ENCODE measurements at regions not wholly inside any gene's neighbourhood (a gene's known extent, or its start where the extent isn't known, plus 50 kb on each side); places are given as distances from the start of the nearest gene placed in this dataset.

GRCh38 chr17:15091825-15092224, 173.3 kb downstream of the PMP22 start:
- intact Hi-C loops (cut with DNase I; ENCODE audit: low total_unique reads): no loop called here
- H3K9me3 ChIP-seq: no peaks in the 10 kb centered on the region
- no peak for TF ChIP-seq POLR2A (IDR thresholded peaks at IDR 0.05)
- TF ChIP-seq, protein P1, sequence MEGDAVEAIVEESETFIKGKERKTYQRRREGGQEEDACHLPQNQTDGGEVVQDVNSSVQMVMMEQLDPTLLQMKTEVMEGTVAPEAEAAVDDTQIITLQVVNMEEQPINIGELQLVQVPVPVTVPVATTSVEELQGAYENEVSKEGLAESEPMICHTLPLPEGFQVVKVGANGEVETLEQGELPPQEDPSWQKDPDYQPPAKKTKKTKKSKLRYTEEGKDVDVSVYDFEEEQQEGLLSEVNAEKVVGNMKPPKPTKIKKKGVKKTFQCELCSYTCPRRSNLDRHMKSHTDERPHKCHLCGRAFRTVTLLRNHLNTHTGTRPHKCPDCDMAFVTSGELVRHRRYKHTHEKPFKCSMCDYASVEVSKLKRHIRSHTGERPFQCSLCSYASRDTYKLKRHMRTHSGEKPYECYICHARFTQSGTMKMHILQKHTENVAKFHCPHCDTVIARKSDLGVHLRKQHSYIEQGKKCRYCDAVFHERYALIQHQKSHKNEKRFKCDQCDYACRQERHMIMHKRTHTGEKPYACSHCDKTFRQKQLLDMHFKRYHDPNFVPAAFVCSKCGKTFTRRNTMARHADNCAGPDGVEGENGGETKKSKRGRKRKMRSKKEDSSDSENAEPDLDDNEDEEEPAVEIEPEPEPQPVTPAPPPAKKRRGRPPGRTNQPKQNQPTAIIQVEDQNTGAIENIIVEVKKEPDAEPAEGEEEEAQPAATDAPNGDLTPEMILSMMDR (IDR thresholded peaks at IDR 0.05): no peak

GRCh38 chr17:15090533-15090932, 174.6 kb downstream of the PMP22 start:
- no peaks in the 10 kb centered on the region for H3K4me1 ChIP-seq
- H3K27me3 ChIP-seq: no peaks in the 10 kb centered on the region
- H3K27ac ChIP-seq: no peak overlapping the region
- intact Hi-C loops (cut with DNase I; ENCODE audit: low total_unique reads): no loop called here
- TF ChIP-seq, protein P1 (IDR thresholded peaks at IDR 0.05): no peak
- TF ChIP-seq POLR2A (IDR thresholded peaks at IDR 0.05): no peak
- H3K9me3 ChIP-seq: no peaks in the 10 kb centered on the region
- no peak for DNase-seq
- H3K36me3 ChIP-seq: no peaks in the 10 kb centered on the region
- H3K4me3 ChIP-seq: no peak overlapping the region

More at GRCh38 chr17:15091825-15092224, 173.3 kb downstream of the PMP22 start:
- no peaks in the 10 kb centered on the region for H3K4me1 ChIP-seq
- no peak for DNase-seq
- no peak overlapping the region for H3K27ac ChIP-seq
- H3K27me3 ChIP-seq: no peaks in the 10 kb centered on the region
- no peak overlapping the region for H3K4me3 ChIP-seq
- H3K36me3 ChIP-seq: no peaks in the 10 kb centered on the region

DNA sequence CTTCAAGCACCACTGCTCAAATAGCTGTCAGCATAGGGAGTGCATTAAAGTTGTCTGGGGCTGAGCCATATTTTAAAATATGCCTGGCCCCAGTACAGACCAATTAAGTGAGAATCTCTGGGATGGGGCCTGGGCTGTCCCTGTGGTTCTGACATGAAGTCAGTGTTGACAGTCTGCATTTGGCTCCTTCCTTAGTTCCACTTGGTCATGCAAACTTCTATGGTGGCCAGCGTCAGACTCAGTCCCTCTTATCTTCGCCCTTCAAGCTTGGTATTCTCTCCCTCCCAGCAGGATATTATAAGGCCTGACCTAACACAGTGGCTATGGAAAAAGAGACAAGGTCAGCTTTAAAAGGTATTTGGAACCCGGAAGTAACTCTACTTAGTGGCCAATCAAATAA, 177.2 kb downstream of the PMP22 start:
- no peaks in the 10 kb centered on the region for H3K4me1 ChIP-seq
- no peak overlapping the region for H3K27ac ChIP-seq
- H3K27me3 ChIP-seq: no peaks in the 10 kb centered on the region
- no peak for DNase-seq
- intact Hi-C loops (cut with DNase I; ENCODE audit: low total_unique reads): no loop called here
- no peaks in the 10 kb centered on the region for H3K36me3 ChIP-seq
- no peak overlapping the region for H3K4me3 ChIP-seq
- H3K9me3 ChIP-seq: no peaks in the 10 kb centered on the region
- no peak for TF ChIP-seq POLR2A (IDR thresholded peaks at IDR 0.05)
- TF ChIP-seq, protein P1 (IDR thresholded peaks at IDR 0.05): no peak

GRCh38 chr17:15086776-15087295, 178.3 kb downstream of the PMP22 start:
- Histone ChIP-seq H3K27me3 (no peaks in the 10 kb centered on the region), H3K4me1 (no peaks in the 10 kb centered on the region), H3K9me3 (no peaks in the 10 kb centered on the region), H3K4me3 (no peak overlapping the region), H3K27ac (no peak overlapping the region), H3K36me3 (no peaks in the 10 kb centered on the region)
- TF ChIP-seq, protein P1 (IDR thresholded peaks at IDR 0.05): no peak
- no peak for TF ChIP-seq POLR2A (IDR thresholded peaks at IDR 0.05)
- no peak for DNase-seq
- intact Hi-C loops (cut with DNase I; ENCODE audit: low total_unique reads): no loop called here

- TF ChIP-seq, protein P1 (IDR thresholded peaks at IDR 0.05): no peak
- TF ChIP-seq POLR2A (IDR thresholded peaks at IDR 0.05): no peak
- Histone ChIP-seq H3K4me1 (no peaks in the 10 kb centered on the region), H3K4me3 (no peak overlapping the region), H3K9me3 (no peaks in the 10 kb centered on the region), H3K27me3 (no peaks in the 10 kb centered on the region), H3K36me3 (no peaks in the 10 kb centered on the region), H3K27ac (no peak overlapping the region)
- DNase-seq: no peak
- intact Hi-C loops (cut with DNase I; ENCODE audit: low total_unique reads): no loop called here
These were observed 179.0 kb downstream of the PMP22 start for GRCh38 chr17:15085890-15086677.

All from uterus (tissue), 3 donors.